GM21723 (cell line): ENCODE measurements at regions not wholly inside any gene's neighbourhood (a gene's known extent, or its start where the extent isn't known, plus 50 kb on each side); places are given as distances from the start of the nearest gene placed in this dataset.

ENCODE experiments used
- ATAC-seq: cut with Tn5 transposase; IDR thresholded peaks from one replicate; pipeline ENCODE4 v1.9.1; 2021; ENCODE audit warnings: mild to moderate bottlenecking, moderate library complexity; ENCODE audit not compliant: unreplicated experiment

DNA sequence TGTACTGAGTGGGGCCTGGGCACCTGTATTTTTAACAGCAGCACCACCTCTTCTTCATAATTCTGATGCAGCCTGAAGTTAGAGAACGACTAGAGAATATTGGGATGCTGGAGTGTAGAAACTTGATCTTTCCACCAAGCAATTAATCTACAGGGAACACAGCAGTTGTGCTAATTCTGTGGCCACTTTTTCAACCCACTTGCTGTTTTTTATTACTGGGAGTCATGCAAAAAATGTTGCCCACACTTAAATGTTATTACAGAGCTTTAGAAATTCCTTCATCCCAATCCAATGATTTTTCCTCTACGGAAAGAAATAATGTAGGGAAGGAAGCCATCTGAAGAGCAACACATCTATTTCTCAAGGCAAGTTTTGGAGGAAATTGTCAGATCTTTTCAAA is 190.9 kb upstream of the TUT7 start:
- no peak for ATAC-seq

DNA sequence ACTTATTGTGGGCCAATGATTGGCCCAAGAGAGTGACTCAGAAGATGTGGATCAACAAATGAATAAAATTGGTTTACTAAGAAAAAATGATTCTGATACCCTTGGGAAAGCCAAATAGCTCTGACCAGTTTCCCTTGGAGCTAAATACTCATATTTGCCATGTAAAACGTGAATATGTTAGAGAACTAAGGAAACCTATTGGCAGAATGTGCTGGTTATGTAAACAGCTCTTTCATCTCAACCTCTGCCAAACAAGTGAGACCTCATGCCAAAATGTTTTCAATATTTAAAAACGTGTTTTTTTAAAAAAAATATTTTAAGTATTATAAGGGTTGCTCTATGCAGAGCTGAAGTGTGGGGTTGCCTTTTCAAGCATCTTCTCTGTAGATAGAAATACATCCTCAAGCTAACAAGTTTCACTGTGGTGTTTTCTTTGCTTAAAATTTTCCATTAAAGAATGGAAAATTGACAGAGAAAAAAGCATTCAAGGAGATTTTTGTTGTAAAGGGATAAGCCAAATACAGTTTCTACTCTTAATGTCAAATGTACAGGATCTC is 186.9 kb upstream of the TUT7 start:
- no peak for ATAC-seq

DNA sequence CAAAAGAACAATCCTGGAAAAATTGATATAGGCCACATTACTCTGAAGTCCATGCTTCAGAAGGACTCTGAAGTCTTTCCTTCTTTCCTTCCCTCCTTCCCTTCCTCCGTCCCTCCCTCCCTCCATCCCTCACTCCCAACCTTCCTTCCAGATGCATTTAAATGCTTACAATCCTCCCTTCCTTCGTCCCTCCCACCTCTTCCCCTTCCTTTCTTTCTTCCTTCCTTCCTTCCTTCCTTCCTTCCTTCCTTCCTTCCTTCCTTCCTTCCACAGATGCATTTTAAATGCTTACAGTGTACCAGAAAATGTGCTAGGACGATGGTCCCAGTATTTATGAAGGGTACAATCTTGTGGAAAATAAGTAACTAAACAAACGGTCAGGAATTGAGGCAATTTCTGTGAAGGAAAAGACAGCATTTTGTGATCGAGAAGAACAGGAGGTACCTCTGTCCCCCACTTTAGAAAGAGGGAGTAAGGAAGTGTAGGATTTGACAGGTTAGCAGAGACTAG is 181.3 kb upstream of the TUT7 start:
- no peak for ATAC-seq

DNA sequence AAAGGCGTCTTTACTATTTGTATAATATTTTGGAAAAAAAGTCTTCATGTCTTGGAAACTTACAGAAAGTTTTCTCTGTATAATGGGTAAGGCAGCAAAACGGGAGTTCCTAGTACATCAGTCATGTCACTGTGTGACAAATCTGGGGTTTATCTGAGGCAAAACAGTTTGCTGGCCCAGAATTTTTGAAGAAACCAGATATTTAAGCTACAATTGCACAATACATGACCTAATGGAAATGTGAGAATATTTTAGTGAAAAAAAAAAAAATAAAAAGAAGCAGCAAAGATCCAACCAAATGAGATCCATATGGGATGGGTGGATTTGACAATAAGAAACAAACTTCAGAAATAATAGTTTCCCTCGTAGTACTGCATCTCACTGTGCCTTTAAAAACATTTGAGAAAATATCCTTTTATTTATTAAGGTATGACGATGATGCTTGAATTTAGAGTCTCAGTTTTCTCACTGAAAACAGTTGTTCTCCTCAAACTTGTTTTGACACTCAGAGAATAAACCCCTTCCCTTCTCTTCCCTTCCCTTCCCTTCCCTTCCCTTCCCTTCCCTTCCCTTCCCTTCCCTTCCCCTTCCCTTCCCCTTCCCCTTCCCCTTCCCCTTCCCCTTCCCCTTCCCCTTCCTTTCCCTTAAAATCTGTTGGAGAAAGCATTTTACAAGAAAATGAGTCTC is 180.5 kb upstream of the TUT7 start:
- ATAC-seq, result no peak

DNA sequence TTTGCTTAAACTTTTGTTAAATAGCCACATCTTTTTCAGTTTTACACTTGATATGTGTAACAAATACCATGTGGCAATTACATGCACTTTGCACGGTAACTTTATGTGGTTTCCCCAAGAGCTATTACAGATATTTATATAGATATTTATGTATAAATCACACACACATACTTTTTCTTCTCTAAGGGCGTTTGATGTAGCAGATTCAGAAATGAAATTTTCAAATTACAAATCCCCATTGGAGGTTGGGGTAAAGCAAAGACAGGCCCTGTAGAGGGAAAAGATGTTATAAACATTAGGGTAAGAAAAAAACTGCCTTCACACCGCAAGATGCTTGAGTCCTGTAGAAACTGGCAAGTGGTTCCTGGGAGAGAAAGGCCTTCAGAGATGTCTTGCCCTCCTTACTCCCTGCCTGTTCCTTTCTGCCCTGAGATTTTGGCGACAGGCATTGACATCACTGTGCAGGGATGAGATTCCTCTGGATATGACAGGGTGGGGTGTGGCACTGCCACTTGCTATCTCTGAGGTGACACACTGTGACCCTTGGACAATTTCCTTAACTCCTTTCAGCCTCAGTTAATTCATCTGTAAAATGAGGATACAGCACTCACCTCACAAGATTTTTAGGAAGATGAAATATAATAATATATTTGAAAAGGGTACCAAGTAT is 177.9 kb upstream of the TUT7 start:
- ATAC-seq, result no peak

DNA sequence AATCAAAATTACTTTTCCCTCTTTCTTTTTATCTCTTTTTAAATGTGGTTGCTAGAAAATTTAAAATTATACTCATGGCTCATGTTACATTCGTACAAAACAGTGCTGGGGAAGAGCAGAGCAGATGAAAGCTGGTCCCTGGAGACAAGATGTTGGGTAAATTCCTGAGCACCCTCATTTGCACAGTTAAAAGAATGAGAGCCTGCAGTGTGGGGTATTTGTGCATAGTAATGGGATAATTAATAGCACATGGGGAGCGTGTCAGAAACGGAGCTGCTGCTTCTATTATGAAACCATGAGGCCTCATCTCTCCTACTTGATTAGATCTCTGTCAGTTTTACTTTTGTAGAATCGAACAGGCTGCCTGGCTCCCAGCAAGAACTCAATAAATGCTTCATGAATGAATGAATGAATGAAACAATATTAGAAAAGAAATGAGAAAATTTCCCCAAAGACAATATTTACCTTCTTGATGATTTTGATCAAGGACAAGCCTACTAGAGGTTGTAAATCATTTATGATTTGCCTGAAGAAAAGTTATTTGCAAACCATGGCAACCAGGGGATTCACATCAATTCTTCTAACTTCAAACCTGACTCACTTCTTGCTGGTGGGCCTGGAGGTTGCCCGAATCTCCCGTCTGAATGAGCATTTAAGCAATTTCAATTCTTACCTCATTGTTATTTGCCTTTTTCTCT is 177.2 kb upstream of the TUT7 start:
- no peak for ATAC-seq

DNA sequence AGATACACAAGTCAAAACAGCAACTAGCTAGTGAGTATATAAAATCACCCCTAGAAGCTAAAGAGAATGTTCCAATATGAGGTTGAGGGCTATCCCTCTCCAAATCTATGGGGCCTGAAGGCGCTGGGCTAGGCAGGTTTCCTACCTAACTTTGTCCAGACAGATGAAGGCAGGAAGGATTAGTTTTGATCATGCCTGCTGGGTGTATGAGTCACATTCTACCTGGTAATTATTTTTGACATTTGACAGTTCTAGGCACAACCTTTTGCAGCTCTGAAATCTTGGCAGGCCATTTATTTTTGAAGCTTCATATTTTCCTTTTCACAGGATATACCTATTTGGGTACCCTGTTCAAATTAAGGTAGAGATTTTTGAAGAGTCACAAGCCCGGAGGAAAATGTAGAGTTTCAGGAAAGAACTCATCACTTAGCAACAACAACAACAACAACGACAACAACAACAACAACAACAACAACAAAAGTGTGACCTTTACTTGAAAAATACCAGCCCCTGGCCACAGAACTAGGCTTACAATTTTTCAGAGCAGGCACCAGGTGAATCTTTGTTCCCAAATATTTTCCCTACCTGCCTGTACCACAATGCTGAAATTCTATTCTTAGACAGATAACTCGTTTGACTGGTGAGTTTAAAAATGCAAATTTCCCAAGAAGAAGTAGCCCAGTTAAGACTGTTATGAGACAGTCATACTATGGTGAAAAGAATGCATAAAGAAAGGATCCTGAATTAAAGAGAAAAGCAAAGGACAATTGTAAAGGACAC is 175.5 kb upstream of the TUT7 start:
- ATAC-seq, result no peak

DNA sequence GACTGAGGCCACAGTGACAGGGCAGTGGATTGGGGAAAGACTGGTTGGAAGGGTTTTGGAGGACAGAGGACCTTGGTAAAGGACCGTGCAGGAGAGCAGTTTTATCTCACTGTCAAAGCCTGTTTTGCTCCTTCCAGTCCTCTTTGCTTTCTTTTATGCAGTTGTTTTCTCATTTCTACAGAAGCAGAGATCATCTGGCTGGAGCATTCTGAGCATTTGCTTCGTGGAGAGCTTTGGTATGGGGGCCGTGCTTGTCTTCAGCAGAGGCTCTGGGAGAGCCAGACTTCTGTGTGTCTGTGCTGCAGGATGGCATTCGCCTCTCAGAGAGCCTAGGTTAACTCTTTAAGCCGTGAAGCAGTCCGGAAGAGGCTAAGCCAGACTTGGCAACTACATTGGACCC is 171.8 kb upstream of the TUT7 start:
- no peak for ATAC-seq

DNA sequence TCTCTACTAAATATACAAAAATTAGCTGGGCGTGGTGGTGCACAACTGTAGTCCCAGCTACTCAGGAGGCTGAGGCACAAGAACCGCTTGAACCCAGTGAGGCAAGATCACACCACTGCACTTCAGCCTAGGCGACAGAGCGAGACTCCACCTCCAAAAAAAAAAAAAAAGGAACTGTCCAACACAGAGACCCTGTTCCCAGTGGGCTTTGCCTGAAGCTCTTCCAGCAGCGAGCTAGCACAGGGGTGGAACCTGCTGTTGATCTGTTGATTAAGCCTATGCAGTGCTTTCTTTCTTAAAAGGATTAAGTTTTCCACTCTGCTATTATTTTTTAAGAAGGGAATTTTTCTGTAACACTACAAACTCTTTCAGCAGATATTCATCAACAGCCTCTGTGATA is 171.0 kb upstream of the TUT7 start:
- no peak for ATAC-seq

DNA sequence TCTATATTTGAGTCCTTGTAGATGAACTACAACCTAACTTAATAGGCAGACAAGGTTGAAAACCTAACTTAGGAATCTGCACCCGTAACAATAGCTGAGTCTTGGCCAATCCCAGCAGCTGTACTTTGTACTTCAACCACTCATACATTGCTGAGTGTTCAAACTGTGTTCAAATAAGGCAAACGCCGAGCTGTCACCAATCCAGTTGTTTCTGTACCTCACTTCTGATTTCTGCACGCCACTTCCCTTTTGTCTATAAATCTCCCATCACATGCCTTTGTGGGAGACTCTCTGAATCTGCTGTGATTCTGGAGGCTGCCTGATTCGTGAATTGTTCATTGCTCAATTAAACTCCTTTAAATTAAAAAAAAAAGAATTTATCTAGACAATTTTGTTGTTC is 167.8 kb upstream of the TUT7 start:
- no peak for ATAC-seq

DNA sequence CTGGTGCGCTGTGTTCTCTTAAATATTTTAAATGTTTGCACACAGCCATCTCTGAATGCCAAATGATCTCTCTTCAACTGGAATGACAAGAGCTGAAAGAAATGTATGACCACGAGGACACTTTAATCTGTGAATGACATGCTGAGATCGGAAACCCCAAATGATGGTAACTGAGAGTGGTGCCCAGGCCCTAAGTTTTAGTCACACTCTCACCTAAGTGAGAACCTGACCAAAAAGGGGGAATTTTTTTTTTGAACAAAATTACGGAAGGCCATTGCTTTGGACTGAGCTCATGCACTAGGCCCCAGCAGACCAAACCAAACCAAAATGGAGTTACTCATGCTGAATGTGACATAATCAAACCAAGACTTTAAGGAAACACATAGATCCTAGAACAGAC is 167.1 kb upstream of the TUT7 start:
- ATAC-seq, result no peak

DNA sequence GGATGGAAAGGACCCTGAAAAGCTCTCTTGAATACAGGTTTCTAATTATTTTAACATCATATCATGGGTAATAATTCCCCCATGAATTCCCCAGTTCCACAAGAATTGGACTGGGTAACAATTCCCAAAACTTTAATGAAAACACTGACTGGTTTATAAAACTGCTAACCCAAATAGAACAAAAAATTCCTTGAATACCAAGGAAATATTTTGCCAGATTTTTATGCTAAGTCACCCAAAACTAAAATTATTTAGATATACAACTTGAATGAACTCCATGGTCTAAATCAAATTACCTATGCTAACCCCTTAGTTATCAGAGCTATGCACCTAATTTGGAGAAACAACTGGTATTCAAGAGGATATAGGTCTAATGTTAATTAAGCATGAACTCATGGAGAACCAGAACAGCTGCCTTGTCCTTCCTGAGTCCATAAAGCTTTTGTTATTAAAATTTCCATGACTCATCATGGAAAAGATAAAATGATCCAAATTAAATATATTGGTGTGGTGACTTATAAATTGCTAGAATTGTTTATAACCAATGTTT is 164.9 kb upstream of the TUT7 start:
- no peak for ATAC-seq

DNA sequence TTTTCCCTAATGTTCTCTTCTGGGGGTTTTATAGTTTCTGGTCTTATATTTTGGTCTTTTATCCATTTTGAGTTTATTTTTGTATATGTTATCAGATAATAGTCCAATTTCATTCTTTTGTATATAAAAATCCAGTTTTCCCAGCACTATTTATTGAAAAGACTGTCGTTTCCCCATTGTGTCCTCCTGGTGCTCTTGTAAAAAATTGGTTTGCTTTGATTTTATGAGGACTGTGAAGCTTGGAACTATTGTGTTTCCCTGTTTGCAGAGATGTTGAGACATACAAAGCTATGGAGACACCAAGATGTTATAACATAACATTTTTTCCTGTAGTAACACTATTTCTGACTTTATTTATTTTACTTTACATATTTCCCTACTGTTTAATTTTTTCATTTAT is 163.3 kb upstream of the TUT7 start:
- no peak for ATAC-seq

DNA sequence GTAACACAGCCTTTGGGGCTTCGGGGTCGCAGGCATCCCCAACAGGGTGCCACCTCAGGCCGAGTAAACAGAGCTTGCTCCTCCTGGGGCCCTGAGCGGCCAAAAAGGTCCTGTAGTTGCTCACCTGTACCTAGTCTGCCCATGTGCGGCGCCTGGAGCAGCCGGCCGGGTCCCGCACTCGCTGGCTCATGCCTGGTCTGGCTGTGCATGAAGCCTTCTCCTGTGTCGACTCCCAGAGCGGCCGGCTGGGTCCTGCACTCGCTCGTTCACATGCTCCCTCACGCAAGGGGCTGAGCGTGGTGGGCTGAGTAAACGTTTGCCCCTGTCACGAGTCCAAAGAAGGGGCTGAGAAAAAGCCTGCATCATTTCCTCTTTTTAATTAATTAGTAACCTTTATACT is 162.4 kb upstream of the TUT7 start:
- no peak for ATAC-seq

DNA sequence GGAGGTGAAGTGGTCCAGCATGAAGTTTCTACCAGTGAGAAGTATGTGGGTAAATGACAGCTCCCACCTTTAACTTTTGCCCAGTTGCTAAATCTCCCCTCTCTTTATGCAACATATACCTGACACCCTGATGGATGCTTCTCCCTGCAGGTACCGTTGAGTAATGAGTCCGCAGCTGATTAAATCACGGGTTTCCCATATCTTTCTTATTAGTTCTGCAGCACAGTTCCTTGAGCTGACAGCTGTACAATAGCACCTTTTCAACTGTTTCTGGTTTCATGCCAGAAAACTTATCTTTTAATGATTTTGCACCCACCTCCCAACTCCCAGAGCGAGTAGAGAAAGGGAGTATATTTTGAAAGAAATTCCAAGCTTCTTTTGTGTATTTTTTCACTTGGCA is 161.0 kb upstream of the TUT7 start:
- ATAC-seq, result no peak

DNA sequence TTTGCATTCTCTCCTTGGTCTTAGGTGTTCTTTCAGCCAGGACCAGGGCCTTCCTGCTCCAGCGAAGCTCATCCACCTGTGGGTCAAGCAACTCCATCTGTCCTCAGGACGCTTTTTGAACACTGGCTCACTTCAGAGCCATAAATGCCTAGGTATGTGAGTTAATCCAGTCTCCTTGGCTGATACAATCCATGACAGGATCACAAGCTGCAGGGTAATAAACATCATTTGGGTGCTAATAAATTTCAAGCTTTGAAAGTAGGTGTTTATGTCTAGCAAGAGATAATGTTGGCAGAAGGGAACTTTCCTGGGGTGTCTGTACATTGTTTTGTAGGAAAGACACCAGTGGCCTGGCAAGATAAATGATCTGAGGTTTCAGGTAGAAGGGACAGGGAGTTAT is 159.2 kb upstream of the TUT7 start:
- no peak for ATAC-seq

DNA sequence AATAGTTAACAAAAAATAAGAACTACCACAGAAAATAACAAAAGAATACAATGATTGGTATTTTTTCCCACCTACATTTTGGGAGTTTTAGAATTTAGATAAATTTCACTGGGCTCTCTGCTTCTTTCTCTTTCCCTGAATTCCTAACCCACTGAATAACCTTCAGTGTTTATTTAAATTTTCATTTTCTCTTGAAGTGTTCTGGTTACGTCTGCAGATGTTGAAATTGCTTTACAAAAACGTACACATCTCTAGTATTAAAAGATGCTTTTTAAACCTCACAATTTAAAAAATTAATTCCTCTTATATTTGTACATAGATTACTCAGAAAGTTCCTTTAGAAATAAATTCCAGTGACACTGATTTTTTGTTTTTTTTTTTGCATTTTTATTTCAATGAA is 158.7 kb upstream of the TUT7 start:
- no peak for ATAC-seq

DNA sequence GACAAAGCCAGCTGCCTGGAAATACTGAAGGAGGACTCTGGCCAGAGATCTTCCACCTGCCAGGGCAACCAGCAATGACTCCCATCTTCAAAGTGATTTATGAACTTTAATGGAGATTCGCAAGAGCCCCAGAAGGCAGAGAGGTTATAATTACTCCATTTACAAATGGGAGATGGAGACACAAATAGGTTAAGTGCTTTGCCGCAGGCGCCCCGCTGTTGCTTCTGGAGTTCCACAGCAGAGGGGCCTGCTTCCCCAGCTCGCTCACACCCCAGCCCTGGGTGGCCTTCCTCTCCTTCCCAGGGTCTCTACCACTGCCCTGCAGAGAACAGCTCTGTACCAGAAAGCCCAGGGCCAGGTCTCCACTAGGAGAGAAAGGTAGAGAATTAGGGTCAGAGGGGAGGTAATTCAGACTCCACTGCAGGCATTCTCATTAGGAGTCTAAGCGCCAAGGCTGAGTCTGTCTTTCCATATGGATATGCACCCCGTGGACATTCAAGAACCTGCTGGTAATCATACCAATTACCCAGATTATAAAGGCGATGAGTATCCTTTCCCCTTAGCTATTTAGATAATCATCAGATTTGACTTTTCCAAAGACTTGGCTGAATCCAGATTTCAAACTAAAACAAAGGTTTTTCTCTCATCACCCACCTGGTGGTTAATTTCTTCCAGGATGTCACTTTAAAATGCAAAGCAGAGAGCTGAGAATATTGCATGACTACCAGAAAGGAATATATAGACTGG is 157.6 kb upstream of the TUT7 start:
- ATAC-seq, result no peak

DNA sequence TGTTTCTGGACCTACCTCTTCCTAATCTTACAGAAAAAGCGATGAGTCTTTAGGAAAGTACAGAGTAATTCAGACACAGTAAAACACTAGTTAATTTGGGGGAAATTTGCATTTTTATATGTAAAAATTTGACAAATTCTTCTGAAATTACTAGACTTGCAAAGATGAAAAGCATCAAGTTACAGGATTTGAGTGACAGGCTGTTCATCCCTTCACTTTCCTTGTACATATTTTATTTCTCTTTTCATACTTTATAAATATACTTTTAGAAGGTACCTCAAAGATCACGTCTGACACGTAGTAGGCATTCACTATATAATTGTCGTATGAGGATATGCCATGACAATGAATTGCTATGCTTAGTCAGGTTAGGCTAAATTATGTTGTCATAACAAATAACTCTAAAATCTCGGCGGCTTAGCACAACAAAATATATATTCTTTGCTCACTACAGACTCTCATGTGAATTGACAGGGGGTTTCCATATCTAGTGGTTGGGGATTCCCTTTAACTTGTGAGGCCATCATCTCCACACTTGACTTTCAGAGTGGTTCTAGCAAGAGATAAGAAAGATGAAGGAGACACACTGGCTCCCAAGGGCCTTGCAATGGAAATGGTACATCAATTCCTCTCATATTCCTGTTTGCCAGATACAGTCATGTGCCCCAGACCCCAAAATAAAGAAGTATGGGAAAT is 154.1 kb upstream of the TUT7 start:
- no peak for ATAC-seq
